Epithelial cell of esophagus (primary cell): ENCODE measurements at regions not wholly inside any gene's neighbourhood (a gene's known extent, or its start where the extent isn't known, plus 50 kb on each side); places are given as distances from the start of the nearest gene placed in this dataset.

Experiments
- DNase-seq: peaks from one replicate; pipeline ENCODE4 v3.0.0; 2010; ENCODE audit warnings: low read depth
- H3K4me3 ChIP-seq: 2 replicates; pipeline ENCODE4 v1.5.1; 2011; ENCODE audit warnings: mild to moderate bottlenecking, low read length, control low read depth
- CTCF ChIP-seq: IDR thresholded peaks from 2 replicates; pipeline ENCODE4 v1.5.1; 2011; ENCODE audit warnings: low read depth, mild to moderate bottlenecking, low read length, control low read depth, inconsistent platforms; ENCODE audit not compliant: insufficient read depth; ENCODE audit errors: missing control alignments

- peak; percentile 7 for DNase-seq
- no peak overlapping the region for H3K4me3 ChIP-seq
- no peak for TF ChIP-seq CTCF
These were observed 2154.4 kb upstream of the AGA start for GRCh38 chr4:179596621-179597020.

- H3K4me3 ChIP-seq = no peak overlapping the region
- DNase-seq = no peak
- no peak for TF ChIP-seq CTCF
These were observed 2155.1 kb upstream of the AGA start for GRCh38 chr4:179597301-179597700.

GRCh38 chr4:179601671-179602070, 2159.4 kb upstream of the AGA start:
- no peak overlapping the region for H3K4me3 ChIP-seq
- DNase-seq = no peak
- TF ChIP-seq CTCF = no peak

GRCh38 chr4:179605196-179605595, 2163.0 kb upstream of the AGA start:
- no peak overlapping the region for H3K4me3 ChIP-seq
- peak; percentile 52 for DNase-seq
- no peak for TF ChIP-seq CTCF

- DNase-seq = no peak
- no peak for TF ChIP-seq CTCF
- H3K4me3 ChIP-seq = no peak overlapping the region
These were observed 2164.8 kb upstream of the AGA start for GRCh38 chr4:179607003-179607402.

- no peak for TF ChIP-seq CTCF
- H3K4me3 ChIP-seq = no peak overlapping the region
- DNase-seq = no peak
These were observed 2173.5 kb upstream of the AGA start for GRCh38 chr4:179615704-179616103.

GRCh38 chr4:179618966-179619365, 2176.7 kb upstream of the AGA start:
- no peak for DNase-seq
- H3K4me3 ChIP-seq = no peak overlapping the region
- no peak for TF ChIP-seq CTCF
